Endothelial cell of umbilical vein (primary cell): ENCODE measurements at regions not wholly inside any gene's neighbourhood (a gene's known extent, or its start where the extent isn't known, plus 50 kb on each side); places are given as distances from the start of the nearest gene placed in this dataset.

ENCODE experiments used
- BruUV-seq: library from RNA; stranded (reverse); fragments of 400-500 nt; replicated peaks from 2 replicates; lab custom pipeline; 2021; lab: Mats Ljungman, UMichigan
- CTCF ChIA-PET: fragments of 300-600, 350-600 bp; sonication (Branson Sonifier 250); formaldehyde crosslinking; loops from one replicate; lab custom pipeline; 2021; ENCODE audit warnings: antibody characterized with exemption, inconsistent platforms; lab: Charles Lee
- POLR2A ChIA-PET: fragments of 300-600, 350-600 bp; sonication (Branson Sonifier 250); formaldehyde crosslinking; loops from one replicate; lab custom pipeline; 2021; ENCODE audit warnings: antibody characterized with exemption, inconsistent platforms; lab: Charles Lee
- DNase-seq: peaks from one replicate; pipeline ENCODE4 v3.0.0-alpha.2; 2011; ENCODE audit warnings: low read depth, low spot score
- FAIRE-seq: peaks from 2 replicates; lab custom pipeline; 2011; peaks lifted over from hg19 to GRCh38; lab: Jason Lieb, UNC
- H2AFZ ChIP-seq: 2 replicates; pipeline ENCODE4 v1.6.0; 2012; ENCODE audit warnings: low read depth, low read length, control low read depth, inconsistent platforms
- H3K27ac ChIP-seq: 2 replicates; pipeline ENCODE4 v1.5.1; 2011; ENCODE audit warnings: low read depth, mild to moderate bottlenecking, control low read depth, low read length, moderate library complexity; ENCODE audit not compliant: insufficient read depth
- H3K27me3 ChIP-seq, 2 experiments: 2 replicates each; pipeline versions ENCODE4 v1.6.0 to v1.6.1; 2011; ENCODE audit warnings: low read length in 2 of 2, mixed read lengths in 1 of 2; ENCODE audit not compliant: control insufficient read depth in 2 of 2, insufficient read depth in 2 of 2
- H3K36me3 ChIP-seq, 2 experiments: 2 replicates in 1 of 2; 3 replicates in 1 of 2; pipeline ENCODE4 v1.5.1; 2011; ENCODE audit warnings: low read length in 2 of 2, mild to moderate bottlenecking in 1 of 2, moderate library complexity in 1 of 2; ENCODE audit not compliant: control insufficient read depth in 2 of 2, insufficient read depth in 2 of 2; ENCODE audit errors: extremely low read depth in 1 of 2
- H3K4me1 ChIP-seq: 3 replicates; pipeline ENCODE4 v1.5.1; 2011; ENCODE audit warnings: mild to moderate bottlenecking, low read length; ENCODE audit not compliant: control insufficient read depth, insufficient read depth; ENCODE audit errors: extremely low read depth
- H3K4me2 ChIP-seq: 2 replicates; pipeline ENCODE4 v1.6.1; 2011; ENCODE audit warnings: low read length, control low read depth, mixed read lengths; ENCODE audit not compliant: insufficient read depth
- H3K4me3 ChIP-seq, 3 experiments: fragments of 200-600 bp in 1 of 3; sonication (generic), shearing (Covaris generic) in 1 of 3; replicated peaks in 1 of 3; 2 replicates each; pipeline ENCODE4 v1.5.1; 2011 to 2016; ENCODE audit warnings: control low read depth in 3 of 3, low read length in 3 of 3, mild to moderate bottlenecking in 2 of 3, inconsistent platforms in 1 of 3, low read depth in 1 of 3, moderate library complexity in 1 of 3; ENCODE audit not compliant: insufficient read depth in 1 of 3
- H3K79me2 ChIP-seq: 2 replicates; pipeline ENCODE4 v1.6.0; 2012; ENCODE audit warnings: low read length, inconsistent platforms; ENCODE audit not compliant: control insufficient read depth, insufficient read depth
- H3K9ac ChIP-seq: replicated peaks from 2 replicates; pipeline ENCODE3; 2011; ENCODE audit warnings: low read length, control low read depth; ENCODE audit not compliant: insufficient read depth; ENCODE audit errors: extremely low read depth
- H3K9me1 ChIP-seq: replicated peaks from 3 replicates; pipeline ENCODE4 v1.6.0; 2011; ENCODE audit warnings: mild to moderate bottlenecking, low read length; ENCODE audit not compliant: control insufficient read depth, insufficient read depth; ENCODE audit errors: extremely low read depth
- H3K9me3 ChIP-seq: replicated peaks from 2 replicates; pipeline ENCODE4 v1.5.1; 2012; ENCODE audit warnings: low read length, inconsistent platforms; ENCODE audit not compliant: control insufficient read depth, insufficient read depth
- H4K20me1 ChIP-seq: replicated peaks from 2 replicates; pipeline ENCODE3; 2011; ENCODE audit warnings: mild to moderate bottlenecking, low read length; ENCODE audit not compliant: control insufficient read depth, insufficient read depth; ENCODE audit errors: extremely low read depth
- EZH2 ChIP-seq: IDR thresholded peaks from 2 replicates; pipeline ENCODE4 v1.6.1; 2012; ENCODE audit warnings: borderline replicate concordance, low read depth, mild to moderate bottlenecking, moderate library complexity, low read length, inconsistent platforms; ENCODE audit not compliant: severe bottlenecking
- FOS ChIP-seq: IDR thresholded peaks from 2 replicates; pipeline ENCODE4 v1.6.1; 2011; ENCODE audit warnings: mild to moderate bottlenecking, low read length, moderate library complexity, borderline replicate concordance; ENCODE audit not compliant: insufficient read depth
- GATA2 ChIP-seq: IDR thresholded peaks from 2 replicates; pipeline ENCODE4 v1.7.0; 2011; ENCODE audit warnings: low read depth, mild to moderate bottlenecking, moderate library complexity, mixed read lengths, low read length; ENCODE audit not compliant: insufficient read length, insufficient read depth
- JUN ChIP-seq: IDR thresholded peaks from 2 replicates; pipeline ENCODE4 v1.6.1; 2011; ENCODE audit warnings: borderline replicate concordance, low read depth; ENCODE audit not compliant: insufficient read length, insufficient read depth
- MAX ChIP-seq: IDR thresholded peaks from 2 replicates; pipeline ENCODE4 v1.6.1; 2011; ENCODE audit not compliant: insufficient read depth, insufficient read length
- MYC ChIP-seq: IDR thresholded peaks from one replicate; pipeline ENCODE4 v1.6.1; 2011; ENCODE audit warnings: mild to moderate bottlenecking, low read depth, low read length
- POLR2A ChIP-seq: IDR thresholded peaks from 2 replicates; pipeline ENCODE4 v1.6.1; 2012; ENCODE audit warnings: low read depth, mild to moderate bottlenecking, control low read depth, low read length
- POLR2AphosphoS5 ChIP-seq: IDR thresholded peaks from 2 replicates; pipeline ENCODE4 v1.6.1; 2012; ENCODE audit warnings: low read depth, mild to moderate bottlenecking, control low read depth, low read length, moderate library complexity; ENCODE audit not compliant: insufficient read depth
- dilution Hi-C: fragments of 300-500 bp; cut with MboI; formaldehyde crosslinking; loops from one replicate; pipeline ENCODE4 v1.15.0; 2019; ENCODE audit warnings: low sequenced_read_pairs; ENCODE audit not compliant: extremely low pct_ligation_motif_present
- intact Hi-C: fragments of 100-400 bp; cut with micrococcal nuclease; formaldehyde crosslinking; loops from one replicate; pipeline ENCODE4 v1.10.0; 2022
- TF ChIP-seq, protein P1 (sequence below), 2 donors: IDR thresholded peaks; 1 replicate in 1 of 2; 2 replicates in 1 of 2; pipeline ENCODE4 v1.5.1; 2011; ENCODE audit warnings: low read length in 2 of 2, mild to moderate bottlenecking in 2 of 2, moderate library complexity in 2 of 2, control low read depth in 1 of 2, inconsistent platforms in 1 of 2, low read depth in 1 of 2; ENCODE audit not compliant: insufficient read depth in 1 of 2; ENCODE audit errors: extremely low read depth in 1 of 2

GRCh38 chr5:86452251-86452650, 165.5 kb upstream of the COX7C start:
- no peak overlapping the region for H2AFZ ChIP-seq
- DNase-seq = no peak
- H3K27ac ChIP-seq = no peak overlapping the region
- POLR2A ChIA-PET = no interaction called here
- no peaks in the 10 kb centered on the region for H3K9me3 ChIP-seq
- H4K20me1 ChIP-seq = no peaks in the 10 kb centered on the region
- H3K4me2 ChIP-seq = no peak overlapping the region
- H3K9ac ChIP-seq = no peak overlapping the region
- no peaks in the 10 kb centered on the region for H3K9me1 ChIP-seq
- no peak overlapping the region for H3K4me3 ChIP-seq
- intact Hi-C loops (no loop called here), dilution Hi-C loops (no loop called here)
- no peaks in the 10 kb centered on the region for H3K79me2 ChIP-seq
- H3K27me3 ChIP-seq = no peaks in the 10 kb centered on the region
- BruUV-seq = no TSS peak
- CTCF ChIA-PET = no interaction called here
- H3K36me3 ChIP-seq = no peaks in the 10 kb centered on the region
- no peak for FAIRE-seq
- H3K4me1 ChIP-seq = no peaks in the 10 kb centered on the region
- TF ChIP-seq POLR2AphosphoS5 (no peak), FOS (no peak), GATA2 (no peak), EZH2 (no peak), POLR2A (no peak), MAX (no peak), MYC (no peak), JUN (no peak)
- TF ChIP-seq, protein P1, sequence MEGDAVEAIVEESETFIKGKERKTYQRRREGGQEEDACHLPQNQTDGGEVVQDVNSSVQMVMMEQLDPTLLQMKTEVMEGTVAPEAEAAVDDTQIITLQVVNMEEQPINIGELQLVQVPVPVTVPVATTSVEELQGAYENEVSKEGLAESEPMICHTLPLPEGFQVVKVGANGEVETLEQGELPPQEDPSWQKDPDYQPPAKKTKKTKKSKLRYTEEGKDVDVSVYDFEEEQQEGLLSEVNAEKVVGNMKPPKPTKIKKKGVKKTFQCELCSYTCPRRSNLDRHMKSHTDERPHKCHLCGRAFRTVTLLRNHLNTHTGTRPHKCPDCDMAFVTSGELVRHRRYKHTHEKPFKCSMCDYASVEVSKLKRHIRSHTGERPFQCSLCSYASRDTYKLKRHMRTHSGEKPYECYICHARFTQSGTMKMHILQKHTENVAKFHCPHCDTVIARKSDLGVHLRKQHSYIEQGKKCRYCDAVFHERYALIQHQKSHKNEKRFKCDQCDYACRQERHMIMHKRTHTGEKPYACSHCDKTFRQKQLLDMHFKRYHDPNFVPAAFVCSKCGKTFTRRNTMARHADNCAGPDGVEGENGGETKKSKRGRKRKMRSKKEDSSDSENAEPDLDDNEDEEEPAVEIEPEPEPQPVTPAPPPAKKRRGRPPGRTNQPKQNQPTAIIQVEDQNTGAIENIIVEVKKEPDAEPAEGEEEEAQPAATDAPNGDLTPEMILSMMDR (IDR thresholded peaks at IDR 0.05; ENCODE audit: extremely low read depth in 1 of 2, insufficient read depth in 1 of 2, low read depth in 1 of 2, low read length in 2 of 2) = no peak
